ENCODE measurements at regions not wholly inside any gene's neighbourhood (a gene's known extent, or its start where the extent isn't known, plus 50 kb on each side); places are given as distances from the start of the nearest gene placed in this dataset.
"Not testable (repeated sequence)": the region's sequence is repeated elsewhere in the genome, so short reads cannot be mapped to it uniquely, and the experiment has no call there.

DNA sequence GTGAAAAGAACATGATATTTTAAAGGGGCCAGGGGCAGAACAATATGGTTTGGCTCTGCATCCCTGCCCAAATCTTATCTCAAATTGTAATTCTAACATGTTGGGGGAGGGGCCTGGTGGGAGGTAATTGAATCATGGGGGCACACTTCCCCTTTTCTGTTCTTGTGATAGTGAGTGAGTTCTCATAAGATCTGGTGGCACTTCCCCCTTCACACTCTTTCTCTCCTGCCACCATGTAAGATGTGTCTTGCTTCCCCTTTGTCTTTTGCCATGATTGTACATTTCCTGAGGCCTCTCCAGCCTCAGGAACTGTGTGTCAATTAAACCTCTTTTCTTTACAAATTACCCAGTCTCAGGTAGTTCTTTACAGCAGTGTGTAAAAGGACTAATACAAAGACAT lies 177.1 kb upstream of the ZNF322 start:
- H3K27me3 ChIP-seq; intact Hi-C loops (cut with DNase I); DNase-seq (ENCODE audit: extremely low spot score): not testable (repeated sequence)

DNA sequence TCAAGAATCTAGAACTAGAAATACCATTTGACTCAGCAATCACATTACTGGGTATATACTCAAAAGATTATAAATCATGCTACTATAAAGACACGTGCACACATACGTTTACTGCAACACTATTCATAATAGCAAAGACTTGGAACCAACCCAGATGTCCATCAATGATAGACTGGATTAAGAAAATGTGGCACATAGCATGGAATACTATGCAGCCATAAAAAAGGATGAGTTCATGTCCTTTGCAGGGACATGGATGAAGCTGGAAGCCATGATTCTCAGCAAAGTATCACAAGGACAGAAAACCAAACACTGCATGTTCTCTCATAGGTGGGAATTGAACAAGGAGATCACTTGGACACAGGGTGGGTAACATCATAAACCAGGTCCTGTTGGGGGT lies 185.3 kb upstream of the ZNF322 start:
- H3K4me3 ChIP-seq; H3K9me3 ChIP-seq; DNase-seq (ENCODE audit: extremely low spot score); intact Hi-C loops (cut with DNase I); H3K4me1 ChIP-seq; H3K36me3 ChIP-seq; H3K27me3 ChIP-seq; H3K27ac ChIP-seq (replicated peaks in 1 of 4): not testable (repeated sequence)
- 95% methylated on average over 2 of the region's 2 CpGs for WGBS

More for the DNA sequence above, 177.1 kb upstream of the ZNF322 start:
- not testable (repeated sequence) for H3K9me3 ChIP-seq; H3K4me3 ChIP-seq; H3K36me3 ChIP-seq; H3K27ac ChIP-seq (replicated peaks in 1 of 4); H3K4me1 ChIP-seq

DNA sequence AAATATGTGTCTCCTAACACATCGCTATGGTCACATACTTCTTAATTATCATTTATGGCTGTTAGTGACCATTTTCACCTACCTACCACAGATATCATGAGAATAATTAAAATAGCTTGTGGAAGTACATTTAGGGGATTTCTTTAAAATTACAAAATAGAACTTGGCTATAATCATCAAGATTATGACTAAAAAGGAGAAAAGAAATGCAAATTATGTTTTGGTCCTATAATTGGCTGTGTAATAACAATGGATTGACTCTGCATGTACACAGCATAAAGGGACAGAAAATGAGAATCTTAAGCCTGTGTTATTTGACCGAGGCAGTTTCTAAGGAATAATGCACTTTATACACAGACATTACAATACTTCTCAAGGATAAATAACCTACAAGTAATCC lies 197.7 kb upstream of the ZNF322 start:
- intact Hi-C loops (cut with DNase I); H3K27me3 ChIP-seq: not testable (repeated sequence)

DNA sequence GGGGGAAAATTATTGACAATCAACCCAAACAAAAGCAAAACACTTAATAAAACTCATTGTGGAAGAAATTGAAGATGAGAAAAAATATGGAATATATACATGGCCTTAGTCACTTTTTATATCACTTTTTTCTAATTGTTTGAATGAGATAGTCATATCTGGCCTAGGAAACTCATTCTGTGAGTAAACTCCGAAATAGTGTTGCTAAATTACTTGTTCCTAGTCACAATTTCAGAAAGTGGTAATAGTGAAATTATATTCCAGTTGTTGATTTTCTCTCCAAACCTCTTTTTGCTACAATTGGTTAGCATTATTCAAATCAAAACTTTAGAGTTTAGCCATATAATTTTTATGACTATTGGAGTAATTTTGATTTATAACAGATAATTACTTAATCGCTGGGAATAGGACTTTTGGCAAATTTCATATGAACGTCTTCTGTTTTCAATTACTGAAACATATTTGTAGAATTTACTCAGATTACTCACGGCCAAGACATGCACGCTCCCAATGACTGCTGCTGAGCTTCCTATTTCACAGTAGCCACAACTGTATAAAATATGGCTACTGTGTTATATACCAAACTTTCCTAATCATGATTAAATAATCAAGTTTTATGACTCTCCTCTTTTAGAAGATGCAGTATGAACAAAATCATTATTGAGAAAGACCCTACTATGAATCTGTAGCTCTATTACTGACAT lies 199.7 kb upstream of the ZNF322 start:
- intact Hi-C loops (cut with DNase I); H3K4me1 ChIP-seq; H3K4me3 ChIP-seq; H3K9me3 ChIP-seq; H3K27ac ChIP-seq (replicated peaks in 1 of 4); H3K36me3 ChIP-seq; DNase-seq (ENCODE audit: extremely low spot score); H3K27me3 ChIP-seq: not testable (repeated sequence)
- 69% methylated on average over 4 of the region's 5 CpGs for WGBS

More for the DNA sequence above, 197.7 kb upstream of the ZNF322 start:
- 0% methylated on average over 1 of the region's 2 CpGs for WGBS
- H3K9me3 ChIP-seq; H3K4me3 ChIP-seq; DNase-seq (ENCODE audit: extremely low spot score); H3K4me1 ChIP-seq; H3K27ac ChIP-seq (replicated peaks in 1 of 4); H3K36me3 ChIP-seq: not testable (repeated sequence)

DNA sequence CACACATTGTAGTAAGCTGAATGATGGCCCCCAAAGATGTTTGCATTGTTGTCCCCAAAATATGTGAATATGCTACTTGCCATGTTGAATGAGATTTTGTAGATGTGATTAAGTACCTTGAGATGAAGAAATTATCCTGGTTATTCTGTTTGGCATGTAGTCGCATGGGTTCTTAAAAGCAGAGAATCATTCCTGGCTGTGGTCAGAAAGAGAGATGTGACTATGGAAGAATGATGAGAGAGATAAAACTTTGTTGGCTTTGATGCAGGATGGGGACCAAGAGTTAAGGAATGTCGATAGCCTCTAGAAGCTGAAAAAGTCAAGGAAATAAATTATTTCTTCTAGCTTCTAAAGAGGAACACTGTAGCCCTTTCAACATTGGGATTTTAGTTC lies 200.2 kb upstream of the ZNF322 start:
- WGBS, result 91% methylated on average over 2 of the region's 2 CpGs
- H3K9me3 ChIP-seq; H3K36me3 ChIP-seq; DNase-seq (ENCODE audit: extremely low spot score); H3K4me3 ChIP-seq; H3K27ac ChIP-seq (replicated peaks in 1 of 4); H3K4me1 ChIP-seq; H3K27me3 ChIP-seq; intact Hi-C loops (cut with DNase I): not testable (repeated sequence)

DNA sequence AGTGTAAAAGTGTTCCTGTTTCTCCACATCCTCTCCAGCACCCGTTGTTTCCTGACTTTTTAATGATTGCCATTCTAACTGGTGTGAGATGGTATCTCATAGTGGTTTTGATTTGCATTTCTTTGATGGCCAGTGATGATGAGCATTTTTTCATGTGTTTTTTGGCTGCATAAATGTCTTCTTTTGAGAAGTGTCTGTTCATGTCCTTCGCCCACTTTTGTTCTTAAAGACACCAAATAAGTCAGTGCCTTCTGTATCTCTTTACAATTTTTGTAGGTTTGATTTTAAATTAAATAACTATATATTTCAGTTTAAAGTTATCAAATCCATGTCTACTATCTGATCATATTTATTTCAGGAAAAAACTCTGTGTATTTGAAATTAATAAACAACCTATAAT lies 202.4 kb upstream of the ZNF322 start:
- H3K9me3 ChIP-seq; H3K27me3 ChIP-seq; H3K4me1 ChIP-seq; intact Hi-C loops (cut with DNase I); H3K27ac ChIP-seq (replicated peaks in 1 of 4); DNase-seq (ENCODE audit: extremely low spot score); H3K4me3 ChIP-seq; H3K36me3 ChIP-seq: not testable (repeated sequence)
- WGBS, result 86% methylated on average over 2 of the region's 2 CpGs

DNA sequence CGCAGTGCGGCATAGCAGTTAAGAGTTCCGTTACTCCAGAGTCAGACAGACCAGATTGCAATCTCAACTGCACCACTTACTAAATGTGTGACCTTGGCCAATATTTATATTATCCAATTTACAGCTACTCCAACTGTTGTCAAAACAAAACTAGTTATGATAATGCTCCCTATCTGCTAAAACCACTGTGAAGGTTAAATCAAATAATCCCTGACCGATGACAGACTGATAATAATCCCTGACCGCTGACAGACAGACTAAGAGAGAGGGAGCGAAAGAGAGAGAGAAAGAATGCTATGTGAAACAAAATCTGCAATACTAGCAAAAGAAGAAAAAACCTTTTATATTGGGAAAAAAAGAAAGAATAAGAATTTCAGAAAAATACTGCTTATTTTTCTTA lies 204.1 kb upstream of the ZNF322 start:
- intact Hi-C loops (cut with DNase I); H3K36me3 ChIP-seq; DNase-seq (ENCODE audit: extremely low spot score); H3K4me3 ChIP-seq; H3K4me1 ChIP-seq; H3K27ac ChIP-seq (replicated peaks in 1 of 4); H3K9me3 ChIP-seq; H3K27me3 ChIP-seq: not testable (repeated sequence)
- WGBS, result 93% methylated on average over 6 of the region's 6 CpGs

DNA sequence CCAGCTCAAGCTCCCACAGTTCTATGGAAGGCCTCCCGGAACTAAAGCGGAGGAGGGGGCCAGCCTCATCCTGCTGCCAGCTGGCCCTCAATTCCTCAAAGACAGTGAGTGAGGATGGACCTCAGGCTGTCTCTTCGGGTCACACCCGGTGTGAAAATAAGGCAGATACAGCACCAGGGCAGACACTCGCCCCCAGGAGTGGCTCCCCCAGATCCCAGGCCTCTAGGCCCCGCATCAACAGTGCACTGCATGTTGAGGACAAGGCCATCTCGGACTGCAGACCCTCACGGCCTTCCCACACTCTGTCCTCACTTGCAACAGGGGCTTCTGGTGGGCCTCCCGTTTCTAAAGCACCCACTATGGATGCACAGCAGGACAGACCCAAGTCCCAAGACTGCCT lies 239.2 kb upstream of the ZNF322 start:
- DNase-seq (ENCODE audit: extremely low spot score); H3K4me3 ChIP-seq; H3K9me3 ChIP-seq; H3K27me3 ChIP-seq; H3K27ac ChIP-seq (replicated peaks in 1 of 4); H3K4me1 ChIP-seq; H3K36me3 ChIP-seq; intact Hi-C loops (cut with DNase I): not testable (repeated sequence)
- 96% methylated on average over 5 of the region's 9 CpGs for WGBS

DNA sequence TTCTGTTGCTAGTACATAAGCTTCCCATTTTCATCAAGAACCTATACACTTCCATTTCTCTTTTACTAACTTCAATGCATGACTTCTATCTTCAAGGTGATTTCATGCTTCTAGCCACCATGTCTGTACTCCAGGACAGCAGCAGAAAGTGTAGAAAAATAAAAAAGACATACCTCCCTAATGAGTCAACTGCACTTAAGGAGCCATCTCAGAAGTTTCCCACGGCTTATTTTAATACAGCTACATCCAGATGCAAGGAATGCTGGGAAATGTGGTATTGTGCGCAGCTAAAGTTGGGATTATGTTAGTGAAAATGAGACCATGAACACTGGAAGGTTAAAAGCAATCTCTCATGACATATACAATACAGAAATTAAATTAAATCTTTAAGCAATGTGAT lies 264.7 kb upstream of the ZNF322 start:
- H3K9me3 ChIP-seq; DNase-seq (ENCODE audit: extremely low spot score); intact Hi-C loops (cut with DNase I); H3K27ac ChIP-seq (replicated peaks in 1 of 4); H3K27me3 ChIP-seq; H3K4me3 ChIP-seq; H3K36me3 ChIP-seq; H3K4me1 ChIP-seq: not testable (repeated sequence)
- WGBS, result 100% methylated on average over 2 of the region's 2 CpGs

DNA sequence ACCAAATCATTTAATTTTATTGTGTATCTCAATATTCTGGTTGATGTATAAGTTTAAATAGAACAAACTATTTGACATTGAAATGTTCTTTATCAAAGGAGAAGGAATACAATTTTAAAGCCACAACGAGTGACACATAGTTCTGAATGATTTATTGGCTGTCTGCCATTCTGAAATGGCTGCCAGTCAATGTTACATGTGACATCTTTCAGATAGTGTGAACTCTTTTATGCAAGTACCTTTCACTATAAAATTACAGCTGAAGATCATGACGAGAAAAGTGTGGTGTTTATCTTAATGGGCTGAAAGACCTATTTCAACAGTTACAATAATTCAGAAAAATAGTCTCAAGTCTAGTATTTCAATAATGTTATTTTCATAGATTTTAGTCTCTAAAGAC lies 268.6 kb upstream of the ZNF322 start:
- H3K4me3 ChIP-seq; H3K4me1 ChIP-seq; H3K27me3 ChIP-seq; intact Hi-C loops (cut with DNase I); H3K36me3 ChIP-seq; H3K9me3 ChIP-seq; DNase-seq (ENCODE audit: extremely low spot score); H3K27ac ChIP-seq (replicated peaks in 1 of 4): not testable (repeated sequence)
- WGBS, result 83% methylated on average over 1 of the region's 2 CpGs

DNA sequence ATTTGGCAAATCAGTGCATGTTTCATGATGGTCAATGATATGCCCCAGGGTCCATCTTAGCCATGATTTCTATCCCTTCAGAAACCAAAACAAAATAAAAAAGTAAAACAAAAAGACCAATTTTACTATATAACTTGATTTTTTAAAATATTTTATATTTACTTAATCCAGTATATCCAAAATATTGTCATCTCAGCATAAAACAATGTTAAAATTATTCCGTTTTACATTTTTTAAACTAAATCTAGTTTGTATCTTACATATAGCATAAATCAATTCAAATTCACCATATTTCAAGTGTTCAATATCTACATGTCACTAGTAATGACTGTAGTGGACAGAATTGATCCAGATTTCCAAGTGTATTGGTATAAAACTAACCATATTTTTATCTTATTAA lies 277.7 kb upstream of the ZNF322 start:
- H3K9me3 ChIP-seq; H3K4me1 ChIP-seq; H3K4me3 ChIP-seq; intact Hi-C loops (cut with DNase I); DNase-seq (ENCODE audit: extremely low spot score); H3K27me3 ChIP-seq; H3K27ac ChIP-seq (replicated peaks in 1 of 4); H3K36me3 ChIP-seq: not testable (repeated sequence)
- 94% methylated on average over 1 of the region's 1 CpG for WGBS

DNA sequence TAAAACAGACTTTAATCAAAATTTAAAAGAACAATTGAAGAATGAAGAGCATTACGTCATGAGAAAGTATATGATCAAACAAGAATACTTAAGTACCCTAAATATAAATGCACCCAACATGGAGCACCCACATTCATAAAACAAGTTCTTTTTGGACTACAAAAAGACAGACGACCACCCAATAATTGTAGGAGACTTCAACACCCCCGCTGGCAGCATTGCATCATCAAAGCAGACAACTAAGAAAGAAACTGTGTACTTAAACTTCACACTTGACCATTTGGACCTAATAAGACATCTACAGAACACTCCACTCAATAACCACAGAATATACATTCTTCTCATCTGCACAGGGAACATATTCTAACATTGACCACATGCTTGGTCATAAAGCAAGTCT lies 291.7 kb upstream of the ZNF322 start:
- H3K4me3 ChIP-seq; H3K9me3 ChIP-seq; H3K27ac ChIP-seq (replicated peaks in 1 of 4); H3K36me3 ChIP-seq; H3K27me3 ChIP-seq; DNase-seq (ENCODE audit: extremely low spot score); intact Hi-C loops (cut with DNase I); H3K4me1 ChIP-seq: not testable (repeated sequence)
- 96% methylated on average over 3 of the region's 3 CpGs for WGBS
